ENCODE measurements at regions not wholly inside any gene's neighbourhood (a gene's known extent, or its start where the extent isn't known, plus 50 kb on each side); places are given as distances from the start of the nearest gene placed in this dataset.

DNA sequence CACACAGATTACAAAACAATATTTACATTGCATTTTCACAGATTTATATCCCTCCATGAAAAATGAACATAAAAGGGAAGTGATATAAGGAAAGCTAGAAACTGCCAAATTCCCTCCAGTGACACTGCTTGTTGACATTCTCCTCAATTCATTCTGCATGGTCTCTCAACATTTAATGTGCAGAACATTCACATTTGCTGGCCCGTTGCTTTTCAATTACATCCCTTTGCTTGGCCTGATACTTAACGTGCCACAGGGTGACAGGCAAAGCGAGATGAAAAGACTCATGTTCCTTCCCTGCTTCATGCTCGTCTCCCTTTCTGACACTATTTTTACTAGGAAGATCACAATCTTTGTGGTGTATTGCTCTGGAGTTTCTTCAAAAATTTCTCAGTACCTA is 1019.7 kb upstream of the LRRN3 start:
- Histone ChIP-seq H3K27me3 (ENCODE audit: control insufficient read depth, insufficient read depth, low read length) (no peaks in the 10 kb centered on the region), H3K4me3 (replicated peaks in 1 of 4; ENCODE audit: control extremely low read depth in 1 of 4, insufficient read depth in 1 of 4, low read depth in 3 of 4, low read length in 4 of 4) (no peak overlapping the region), H3K9ac (ENCODE audit: insufficient read depth, low read length) (no peak overlapping the region), H3K79me2 (ENCODE audit: control insufficient read depth, insufficient read depth, low read length) (no peaks in the 10 kb centered on the region), H4K20me1 (ENCODE audit: control insufficient read depth, extremely low read depth, insufficient read depth, low read length) (no peaks in the 10 kb centered on the region), H3K36me3 (ENCODE audit: control insufficient read depth, insufficient read depth, low read length) (no peaks in the 10 kb centered on the region), H3K4me2 (ENCODE audit: extremely low read depth, insufficient read depth, low read length) (no peak overlapping the region), H2AFZ (ENCODE audit: low read length) (no peak overlapping the region), H3K9me3 (ENCODE audit: control insufficient read depth, insufficient read depth, low read depth, low read length) (no peaks in the 10 kb centered on the region), H3K4me1 (ENCODE audit: control insufficient read depth, extremely low read depth, insufficient read depth, low read length) (no peaks in the 10 kb centered on the region), H3K27ac (ENCODE audit: insufficient read depth, low read length) (no peak overlapping the region)
- no peak for TF ChIP-seq EZH2 (IDR thresholded peaks at IDR 0.05; ENCODE audit: low read length, missing control alignments)
- TF ChIP-seq, protein P1, sequence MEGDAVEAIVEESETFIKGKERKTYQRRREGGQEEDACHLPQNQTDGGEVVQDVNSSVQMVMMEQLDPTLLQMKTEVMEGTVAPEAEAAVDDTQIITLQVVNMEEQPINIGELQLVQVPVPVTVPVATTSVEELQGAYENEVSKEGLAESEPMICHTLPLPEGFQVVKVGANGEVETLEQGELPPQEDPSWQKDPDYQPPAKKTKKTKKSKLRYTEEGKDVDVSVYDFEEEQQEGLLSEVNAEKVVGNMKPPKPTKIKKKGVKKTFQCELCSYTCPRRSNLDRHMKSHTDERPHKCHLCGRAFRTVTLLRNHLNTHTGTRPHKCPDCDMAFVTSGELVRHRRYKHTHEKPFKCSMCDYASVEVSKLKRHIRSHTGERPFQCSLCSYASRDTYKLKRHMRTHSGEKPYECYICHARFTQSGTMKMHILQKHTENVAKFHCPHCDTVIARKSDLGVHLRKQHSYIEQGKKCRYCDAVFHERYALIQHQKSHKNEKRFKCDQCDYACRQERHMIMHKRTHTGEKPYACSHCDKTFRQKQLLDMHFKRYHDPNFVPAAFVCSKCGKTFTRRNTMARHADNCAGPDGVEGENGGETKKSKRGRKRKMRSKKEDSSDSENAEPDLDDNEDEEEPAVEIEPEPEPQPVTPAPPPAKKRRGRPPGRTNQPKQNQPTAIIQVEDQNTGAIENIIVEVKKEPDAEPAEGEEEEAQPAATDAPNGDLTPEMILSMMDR (conservative IDR thresholded peaks at IDR 0.05 in 1 of 2, IDR thresholded peaks at IDR 0.05 in 1 of 2; ENCODE audit: low read depth in 1 of 2, low read length in 2 of 2), result no peak
- DNase-seq (ENCODE audit: low read depth in 2 of 2), result no peak

DNA sequence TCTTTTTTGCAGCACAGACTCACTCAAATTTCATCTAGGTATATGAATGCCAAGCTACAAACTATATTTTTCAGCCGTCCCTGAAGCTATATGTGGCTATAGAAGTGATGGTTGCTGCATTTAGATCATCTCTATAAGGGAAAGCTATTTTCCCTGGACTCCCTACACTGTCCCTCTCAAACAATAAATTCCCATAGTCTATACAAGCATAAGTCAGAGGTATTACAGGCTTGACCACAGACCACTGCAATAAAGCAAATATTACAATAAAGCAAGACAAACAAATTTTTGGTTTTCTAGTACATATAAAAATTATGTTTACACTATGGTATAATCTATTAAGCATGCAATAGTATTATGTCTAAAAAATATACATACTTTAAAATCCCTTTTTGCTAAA is 1015.5 kb upstream of the LRRN3 start:
- no peak overlapping the region for H2AFZ ChIP-seq (ENCODE audit: low read length)
- H3K79me2 ChIP-seq (ENCODE audit: control insufficient read depth, insufficient read depth, low read length), result no peaks in the 10 kb centered on the region
- no peak overlapping the region for H3K4me3 ChIP-seq (replicated peaks in 1 of 4; ENCODE audit: control extremely low read depth in 1 of 4, insufficient read depth in 1 of 4, low read depth in 3 of 4, low read length in 4 of 4)
- H4K20me1 ChIP-seq (ENCODE audit: control insufficient read depth, extremely low read depth, insufficient read depth, low read length), result no peaks in the 10 kb centered on the region
- no peaks in the 10 kb centered on the region for H3K4me1 ChIP-seq (ENCODE audit: control insufficient read depth, extremely low read depth, insufficient read depth, low read length)
- DNase-seq (ENCODE audit: low read depth in 2 of 2), result no peak
- TF ChIP-seq EZH2 (IDR thresholded peaks at IDR 0.05; ENCODE audit: low read length, missing control alignments), result no peak
- TF ChIP-seq, protein P1 (conservative IDR thresholded peaks at IDR 0.05 in 1 of 2, IDR thresholded peaks at IDR 0.05 in 1 of 2; ENCODE audit: low read depth in 1 of 2, low read length in 2 of 2), result no peak
- H3K9me3 ChIP-seq (ENCODE audit: control insufficient read depth, insufficient read depth, low read depth, low read length), result no peaks in the 10 kb centered on the region
- H3K27me3 ChIP-seq (ENCODE audit: control insufficient read depth, insufficient read depth, low read length), result no peaks in the 10 kb centered on the region
- no peak overlapping the region for H3K27ac ChIP-seq (ENCODE audit: insufficient read depth, low read length)
- H3K4me2 ChIP-seq (ENCODE audit: extremely low read depth, insufficient read depth, low read length), result no peak overlapping the region
- H3K36me3 ChIP-seq (ENCODE audit: control insufficient read depth, insufficient read depth, low read length), result no peaks in the 10 kb centered on the region
- H3K9ac ChIP-seq (ENCODE audit: insufficient read depth, low read length), result no peak overlapping the region

- no peaks in the 10 kb centered on the region for H4K20me1 ChIP-seq (ENCODE audit: control insufficient read depth, extremely low read depth, insufficient read depth, low read length)
- H3K27ac ChIP-seq (ENCODE audit: insufficient read depth, low read length), result no peak overlapping the region
- no peak overlapping the region for H3K4me3 ChIP-seq (replicated peaks in 1 of 4; ENCODE audit: control extremely low read depth in 1 of 4, insufficient read depth in 1 of 4, low read depth in 3 of 4, low read length in 4 of 4)
- no peaks in the 10 kb centered on the region for H3K27me3 ChIP-seq (ENCODE audit: control insufficient read depth, insufficient read depth, low read length)
- no peak overlapping the region for H3K4me2 ChIP-seq (ENCODE audit: extremely low read depth, insufficient read depth, low read length)
- no peak overlapping the region for H3K9ac ChIP-seq (ENCODE audit: insufficient read depth, low read length)
- TF ChIP-seq, protein P1 (conservative IDR thresholded peaks at IDR 0.05 in 1 of 2, IDR thresholded peaks at IDR 0.05 in 1 of 2; ENCODE audit: low read depth in 1 of 2, low read length in 2 of 2), result no peak
- TF ChIP-seq EZH2 (IDR thresholded peaks at IDR 0.05; ENCODE audit: low read length, missing control alignments), result no peak
- no peaks in the 10 kb centered on the region for H3K79me2 ChIP-seq (ENCODE audit: control insufficient read depth, insufficient read depth, low read length)
- DNase-seq (ENCODE audit: low read depth in 2 of 2), result no peak
- no peaks in the 10 kb centered on the region for H3K9me3 ChIP-seq (ENCODE audit: control insufficient read depth, insufficient read depth, low read depth, low read length)
- no peak overlapping the region for H2AFZ ChIP-seq (ENCODE audit: low read length)
- no peaks in the 10 kb centered on the region for H3K4me1 ChIP-seq (ENCODE audit: control insufficient read depth, extremely low read depth, insufficient read depth, low read length)
- H3K36me3 ChIP-seq (ENCODE audit: control insufficient read depth, insufficient read depth, low read length), result no peaks in the 10 kb centered on the region
Observed at GRCh38 chr7:110076194-110076593, 1014.7 kb upstream of the LRRN3 start.

All from fibroblast of lung (primary cell).